HepG2 (cell line): ENCODE measurements at regions not wholly inside any gene's neighbourhood (a gene's known extent, or its start where the extent isn't known, plus 50 kb on each side); places are given as distances from the start of the nearest gene placed in this dataset.

Experiments used
- ATAC-seq: fragments of 200-7000 bp; cut with Tn5 transposase; 3 replicates; pipeline ENCODE4 v1.9.1; 2020; ENCODE audit warnings: mild to moderate bottlenecking, moderate library complexity
- BruUV-seq: library from RNA; stranded (reverse); fragments of 400-500 nt; replicated peaks from 2 replicates; lab custom pipeline; 2021; lab: Mats Ljungman, UMichigan
- CTCF ChIA-PET: fragments of 300-600 bp; formaldehyde crosslinking; extraction: SDS; loops from one replicate; lab custom pipeline; 2021; ENCODE audit warnings: low total read pairs, inconsistent platforms, low intra/inter-chr PET ratio; lab: Yijun Ruan, JAX
- POLR2A ChIA-PET: fragments of 350-600 bp; sonication (Branson Sonifier 250); formaldehyde crosslinking; loops from one replicate; lab custom pipeline; 2020; ENCODE audit warnings: antibody characterized with exemption, inconsistent platforms; lab: Yijun Ruan, JAX
- DNase-seq: peaks from one replicate; pipeline ENCODE4 v3.0.0-alpha.2; 2015; ENCODE audit warnings: low spot score
- FAIRE-seq: peaks from 3 replicates; lab custom pipeline; 2011; peaks lifted over from hg19 to GRCh38; lab: Jason Lieb, UNC
- H2AFZ ChIP-seq: one replicate; pipeline ENCODE4 v1.6.1; 2011; ENCODE audit warnings: low read length, inconsistent platforms
- H3K27ac ChIP-seq: fragments of 300-600 bp; 3 replicates; pipeline ENCODE4 v1.8.0; 2011; ENCODE audit warnings: mixed run types, mild to moderate bottlenecking, mixed read lengths, low read length, inconsistent platforms; ENCODE audit not compliant: insufficient read depth; ENCODE audit errors: extremely low read length
- H3K27me3 ChIP-seq, 2 experiments: fragments of 200-600 bp in 1 of 2; 2 replicates in 1 of 2; 3 replicates in 1 of 2; pipeline versions ENCODE4 v1.6.0 to v1.8.0; 2011; ENCODE audit warnings: low read length in 2 of 2, mild to moderate bottlenecking in 2 of 2, moderate library complexity in 2 of 2, inconsistent platforms in 1 of 2; ENCODE audit not compliant: insufficient read depth in 2 of 2, control insufficient read depth in 1 of 2
- H3K36me3 ChIP-seq, 2 experiments: fragments of 200-600 bp in 1 of 2; replicated peaks in 1 of 2; 2 replicates in 1 of 2; 3 replicates in 1 of 2; pipeline versions ENCODE4 v1.5.1 to v1.8.0; 2011; ENCODE audit warnings: low read length in 2 of 2, inconsistent platforms in 1 of 2; ENCODE audit not compliant: insufficient read depth in 2 of 2, control insufficient read depth in 1 of 2
- H3K4me1 ChIP-seq: 2 replicates; pipeline ENCODE4 v1.5.1; 2012; ENCODE audit warnings: low read length, inconsistent platforms; ENCODE audit not compliant: insufficient read depth
- H3K4me2 ChIP-seq: 2 replicates; pipeline ENCODE4 v1.6.0; 2011; ENCODE audit warnings: low read depth, low read length, inconsistent platforms
- H3K4me3 ChIP-seq, 3 experiments: fragments of 200-600 bp in 1 of 3; sonication (generic), shearing (Covaris generic) in 1 of 3; replicated peaks in 1 of 3; 2 replicates each; pipeline ENCODE4 v1.5.1; 2011 to 2016; ENCODE audit warnings: low read length in 3 of 3, inconsistent platforms in 2 of 3, low read depth in 2 of 3, mild to moderate bottlenecking in 2 of 3, control low read depth in 1 of 3, mixed read lengths in 1 of 3; ENCODE audit not compliant: insufficient read depth in 1 of 3
- H3K79me2 ChIP-seq: one replicate; pipeline ENCODE4 v1.6.1; 2011; ENCODE audit warnings: low read length, inconsistent platforms; ENCODE audit not compliant: insufficient read depth
- H3K9ac ChIP-seq: 2 replicates; pipeline ENCODE4 v1.6.0; 2011; ENCODE audit warnings: mild to moderate bottlenecking, low read depth, low read length, inconsistent platforms; ENCODE audit not compliant: insufficient read depth
- H3K9me3 ChIP-seq: 2 replicates; pipeline ENCODE4 v1.5.1; 2012; ENCODE audit warnings: mild to moderate bottlenecking, low read length
- H4K20me1 ChIP-seq: 2 replicates; pipeline ENCODE4 v1.6.0; 2011; ENCODE audit warnings: inconsistent platforms, mild to moderate bottlenecking, low read length, moderate library complexity; ENCODE audit not compliant: insufficient read depth
- FLYWCH1 ChIP-seq: sonication (generic); formaldehyde crosslinking; IDR thresholded peaks from 2 replicates; pipeline ENCODE4 v1.8.1; 2023; ENCODE audit warnings: mild to moderate bottlenecking, missing genetic modification reagents
- HCFC1 ChIP-seq: fragments of 150-350 bp; IDR thresholded peaks from 2 replicates; pipeline ENCODE4 v1.6.1; 2014; ENCODE audit warnings: low read depth, low read length
- HDAC6 ChIP-seq: fragments of 200-600 bp; sonication (generic); IDR thresholded peaks from 2 replicates; pipeline ENCODE4 v1.7.0; 2017; ENCODE audit warnings: mild to moderate bottlenecking, antibody characterized with exemption, low read length, low read depth
- HNRNPUL1 ChIP-seq: fragments of 200-400 bp; formaldehyde crosslinking; IDR thresholded peaks from 2 replicates; pipeline ENCODE4 v1.6.1; 2017; ENCODE audit warnings: low read depth, mild to moderate bottlenecking, low read length, moderate library complexity
- IKZF1 ChIP-seq: fragments of 450-650 bp; IDR thresholded peaks from 2 replicates; pipeline ENCODE4 v1.7.1; 2016
- KDM5A ChIP-seq: fragments of 200-600 bp; sonication (generic); IDR thresholded peaks from 2 replicates; pipeline ENCODE4 v1.7.0; 2018; ENCODE audit warnings: antibody characterized with exemption, mild to moderate bottlenecking, low read length, borderline replicate concordance
- MNT ChIP-seq: fragments of 450-650 bp; IDR thresholded peaks from 2 replicates; pipeline ENCODE4 v1.6.1; 2016
- NBN ChIP-seq: fragments of 450-650 bp; conservative IDR thresholded peaks from 2 replicates; pipeline ENCODE4 v1.6.1; 2017
- NFE2 ChIP-seq: sonication (generic); formaldehyde crosslinking; IDR thresholded peaks from 2 replicates; pipeline ENCODE4 v1.4.0; 2020; ENCODE audit warnings: missing genetic modification reagents
- NR2F1 ChIP-seq, 2 experiments: fragments of 450-650 bp in 1 of 2; formaldehyde crosslinking in 1 of 2; IDR thresholded peaks; 2 replicates each; pipeline versions ENCODE4 v1.5.0 to v1.6.1; 2016 to 2020; ENCODE audit warnings: mild to moderate bottlenecking in 1 of 2, missing compliant biosample characterization in 1 of 2, missing genetic modification reagents in 1 of 2, moderate library complexity in 1 of 2
- SIN3A ChIP-seq: IDR thresholded peaks from 2 replicates; pipeline ENCODE4 v1.6.1; 2011; ENCODE audit warnings: low read depth, mild to moderate bottlenecking, control low read depth, low read length, borderline replicate concordance
- SKI ChIP-seq: fragments of 450-650 bp; IDR thresholded peaks from one replicate; pipeline ENCODE4 v1.6.1; 2018; ENCODE audit warnings: mild to moderate bottlenecking; ENCODE audit not compliant: partially characterized antibody
- TARDBP ChIP-seq: sonication (generic); formaldehyde crosslinking; IDR thresholded peaks from 2 replicates; pipeline ENCODE4 v1.8.0; 2022; ENCODE audit warnings: mild to moderate bottlenecking, missing genetic modification reagents
- TMF1 ChIP-seq: sonication (generic); formaldehyde crosslinking; IDR thresholded peaks from 2 replicates; pipeline ENCODE4 v1.8.1; 2022; ENCODE audit warnings: low read depth, missing genetic modification reagents
- TRIM22 ChIP-seq: fragments of 450-650 bp; IDR thresholded peaks from 2 replicates; pipeline ENCODE4 v1.6.1; 2017
- ZBTB46 ChIP-seq: sonication (generic); formaldehyde crosslinking; IDR thresholded peaks from 2 replicates; pipeline ENCODE4 v1.4.0; 2020; ENCODE audit warnings: mild to moderate bottlenecking, missing genetic modification reagents, borderline replicate concordance
- ZFP41 ChIP-seq: sonication (generic); formaldehyde crosslinking; IDR thresholded peaks from 2 replicates; pipeline ENCODE4 v1.4.0; 2020; ENCODE audit warnings: mild to moderate bottlenecking, missing genetic modification reagents, borderline replicate concordance
- ZNF331 ChIP-seq: sonication (generic); formaldehyde crosslinking; IDR thresholded peaks from 2 replicates; pipeline ENCODE4 v1.4.0; 2020; ENCODE audit warnings: missing genetic modification reagents
- ZNF383 ChIP-seq: sonication (generic); formaldehyde crosslinking; IDR thresholded peaks from 2 replicates; pipeline ENCODE4 v1.4.0; 2020; ENCODE audit warnings: missing genetic modification reagents, mild to moderate bottlenecking, borderline replicate concordance
- ZNF446 ChIP-seq: sonication (generic); formaldehyde crosslinking; IDR thresholded peaks from 2 replicates; pipeline ENCODE4 v1.5.0; 2020; ENCODE audit warnings: mild to moderate bottlenecking, missing genetic modification reagents
- ZNF546 ChIP-seq: sonication (generic); formaldehyde crosslinking; conservative IDR thresholded peaks from 2 replicates; pipeline ENCODE4 v1.8.1; 2023; ENCODE audit warnings: mild to moderate bottlenecking, missing genetic modification reagents
- WGBS: methylation state at CpG from one replicate; pipeline ENCODE4 v1.1.6; 2017; ENCODE audit warnings: low lambda C conversion rate; 5-methylcytosine and 5-hydroxymethylcytosine counted together
- in situ Hi-C: cut with HindIII; loops from 2 replicates; pipeline ENCODE4 v1.10.0; 2017; ENCODE audit warnings: low pct_unique_long_range_greater_than_20kb; ENCODE audit not compliant: extremely low pct_ligation_motif_present
- intact Hi-C: fragments of 100-400 bp; cut with micrococcal nuclease; formaldehyde crosslinking; loops from one replicate; pipeline ENCODE4 v1.10.0; 2022; ENCODE audit not compliant: unreplicated experiment

GRCh38 chr12:90260136-90260535, 551.5 kb upstream of the ATP2B1 start (continued):
- TF ChIP-seq ZBTB46 (CRISPR knock-in tag): no peak
- no peak for TF ChIP-seq TARDBP (CRISPR knock-in tag)
- no peak for TF ChIP-seq ZFP41 (CRISPR knock-in tag)
- no peak for TF ChIP-seq SIN3A

- H3K27ac ChIP-seq: no peak overlapping the region
- in situ Hi-C loops: no loop called here
- DNase-seq: no peak
- no peaks in the 10 kb centered on the region for H3K79me2 ChIP-seq
- intact Hi-C loops: no loop called here
- no peaks in the 10 kb centered on the region for H3K4me1 ChIP-seq
- WGBS: 6% methylated on average over 4 of the region's 4 CpGs
- no peak overlapping the region for H2AFZ ChIP-seq
- FAIRE-seq: no peak
- TF ChIP-seq IKZF1 (no peak), NFE2 (CRISPR knock-in tag) (no peak), HNRNPUL1 (no peak), ZNF546 (CRISPR knock-in tag) (no peak), FLYWCH1 (CRISPR knock-in tag) (no peak), MNT (no peak), ZNF446 (no peak), HDAC6 (no peak), NBN (no peak), NR2F1 (CRISPR knock-in tag; IDR thresholded peaks at IDR 0.05) (no peak), TRIM22 (no peak), ZNF383 (CRISPR knock-in tag) (no peak), HCFC1 (no peak), KDM5A (no peak), SKI (no peak), ZNF331 (CRISPR knock-in tag) (no peak), TMF1 (no peak)
- TF ChIP-seq, all 625 proteins: peak for 0
- ChIA-PET POLR2A (no interaction called here), CTCF (no interaction called here)
- no peak for ATAC-seq
- H3K9ac ChIP-seq: no peak overlapping the region
- H3K27me3 ChIP-seq: no peaks in the 10 kb centered on the region
- no peaks in the 10 kb centered on the region for H4K20me1 ChIP-seq
- no peak overlapping the region for H3K4me3 ChIP-seq
- H3K4me2 ChIP-seq: no peak overlapping the region
- no TSS peak for BruUV-seq
- H3K9me3 ChIP-seq: peaks cover 22% of the 10 kb centered on the region
- H3K36me3 ChIP-seq: no peaks in the 10 kb centered on the region
Measured at GRCh38 chr12:90257927-90258624, 549.4 kb upstream of the ATP2B1 start.
